CD4-positive, alpha-beta memory T cell (primary cell): ENCODE measurements at regions not wholly inside any gene's neighbourhood (a gene's known extent, or its start where the extent isn't known, plus 50 kb on each side); places are given as distances from the start of the nearest gene placed in this dataset.

Source experiments
- CTCF ChIA-PET: fragments of 350-600 bp; sonication (Branson Sonifier 250); formaldehyde crosslinking; loops from one replicate; lab custom pipeline; 2021; ENCODE audit warnings: inconsistent platforms; ENCODE audit not compliant: partially characterized antibody; lab: Charles Lee
- POLR2A ChIA-PET: fragments of 350-600 bp; sonication (Branson Sonifier 250); formaldehyde crosslinking; loops from one replicate; lab custom pipeline; 2021; ENCODE audit not compliant: partially characterized antibody; lab: Charles Lee
- DNase-seq, 5 donors: peaks; one replicate each; pipeline versions ENCODE4 v3.0.0 to v3.0.0-alpha.2; 2020 to 2022; ENCODE audit warnings: mixed read lengths in 1 of 5
- H3K27ac ChIP-seq: one replicate; pipeline ENCODE4 v1.7.0; 2013; ENCODE audit warnings: low read depth, low read length
- H3K27me3 ChIP-seq: 2 replicates; pipeline ENCODE4 v1.7.0; 2013; ENCODE audit warnings: mild to moderate bottlenecking, low read length, moderate library complexity; ENCODE audit not compliant: insufficient read depth
- H3K36me3 ChIP-seq: 2 replicates; pipeline ENCODE4 v1.7.0; 2013; ENCODE audit warnings: mild to moderate bottlenecking, low read length, moderate library complexity; ENCODE audit not compliant: insufficient read depth
- H3K4me1 ChIP-seq: 2 replicates; pipeline ENCODE4 v1.7.0; 2013; ENCODE audit warnings: mild to moderate bottlenecking, low read length, moderate library complexity; ENCODE audit not compliant: insufficient read depth
- H3K4me3 ChIP-seq, 2 donors: one replicate each; pipeline ENCODE4 v1.7.0; 2013; ENCODE audit warnings: low read length in 2 of 2, mild to moderate bottlenecking in 1 of 2
- H3K9me3 ChIP-seq, 2 donors: one replicate each; pipeline ENCODE4 v1.7.0; 2013; ENCODE audit warnings: low read length in 2 of 2, control low read depth in 1 of 2; ENCODE audit not compliant: control insufficient read depth in 1 of 2
- H3K27ac Mint-ChIP-seq, 7 donors: one replicate each; pipeline ENCODE4 v1.8.0; 2020 to 2021; ENCODE audit warnings: mixed read lengths in 7 of 7, mild to moderate bottlenecking in 6 of 7, inconsistent platforms in 3 of 7, moderate library complexity in 3 of 7
- H3K27me3 Mint-ChIP-seq, 2 donors: one replicate each; pipeline ENCODE4 v1.8.0; 2020 to 2021; ENCODE audit warnings: mixed read lengths in 2 of 2
- H3K36me3 Mint-ChIP-seq, 2 donors: one replicate each; pipeline ENCODE4 v1.8.0; 2020 to 2021; ENCODE audit warnings: mixed read lengths in 2 of 2, inconsistent platforms in 1 of 2, mild to moderate bottlenecking in 1 of 2
- H3K4me1 Mint-ChIP-seq, 4 donors: one replicate each; pipeline ENCODE4 v1.8.0; 2020 to 2021; ENCODE audit warnings: mixed read lengths in 4 of 4, mild to moderate bottlenecking in 1 of 4
- H3K4me3 Mint-ChIP-seq, 8 donors: one replicate each; pipeline ENCODE4 v1.8.0; 2020 to 2021; ENCODE audit warnings: mixed read lengths in 8 of 8, mild to moderate bottlenecking in 7 of 8, moderate library complexity in 6 of 8, inconsistent platforms in 3 of 8
- H3K9me3 Mint-ChIP-seq, 8 donors: one replicate each; pipeline ENCODE4 v1.8.0; 2020 to 2021; ENCODE audit warnings: mixed read lengths in 8 of 8, mild to moderate bottlenecking in 5 of 8, inconsistent platforms in 3 of 8, moderate library complexity in 1 of 8
- intact Hi-C: fragments of 100-400 bp; cut with micrococcal nuclease; formaldehyde crosslinking; loops from one replicate; pipeline ENCODE4 v1.15.1; 2023

DNA sequence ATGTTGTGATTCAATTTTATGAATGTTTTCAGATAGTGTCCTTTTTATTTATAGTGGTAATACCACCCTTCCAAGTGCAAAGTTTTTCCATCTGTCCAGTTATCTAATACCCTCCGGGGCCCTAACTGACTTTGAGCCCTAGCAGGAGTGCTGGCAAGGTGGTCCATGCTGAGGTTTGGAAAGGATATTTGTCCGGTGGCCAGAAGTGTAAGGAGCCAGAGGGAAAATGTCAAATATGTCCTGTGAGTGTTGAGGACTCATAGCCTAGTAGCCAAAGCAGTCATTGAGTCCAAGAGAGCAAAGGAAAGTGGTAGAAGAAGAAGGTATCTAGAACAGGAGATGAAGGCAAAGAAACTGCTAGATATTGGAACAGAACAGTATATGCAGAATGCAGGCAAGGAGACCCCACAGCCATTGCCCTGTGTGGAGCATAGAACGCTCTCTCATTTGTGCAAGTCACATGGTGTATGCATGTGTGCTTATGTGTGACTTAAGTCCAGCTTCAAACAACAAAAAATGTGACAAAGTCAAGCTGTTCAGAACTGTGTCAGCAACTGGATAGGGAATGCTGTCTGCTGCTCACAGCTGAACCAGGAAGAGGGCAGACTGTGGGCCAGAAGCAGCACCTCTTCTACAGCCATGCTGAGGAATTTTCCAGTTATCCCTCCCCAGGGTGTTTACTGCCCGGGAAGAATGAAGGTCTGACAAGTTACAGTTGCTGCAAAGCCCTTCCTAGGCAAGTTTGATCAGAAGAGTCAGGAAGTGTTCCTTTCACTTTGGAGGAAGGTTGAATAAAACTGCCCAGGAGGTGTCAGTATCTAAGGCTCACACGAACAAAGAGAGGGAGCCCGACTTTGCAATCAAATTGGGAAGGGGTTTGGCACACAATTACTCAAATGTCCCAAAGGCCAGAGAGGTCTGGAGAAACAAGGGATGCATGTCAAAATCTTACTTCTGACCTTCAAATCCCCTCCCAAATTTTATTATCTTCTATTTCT lies 463.3 kb upstream of the DMAC1 start:
- no peaks in the 10 kb centered on the region for H3K36me3 Mint-ChIP-seq
- no peaks in the 10 kb centered on the region for H3K9me3 Mint-ChIP-seq
- no peak overlapping the region for H3K4me3 ChIP-seq
- no peaks in the 10 kb centered on the region for H3K27me3 ChIP-seq
- H3K9me3 ChIP-seq = no peaks in the 10 kb centered on the region
- H3K4me1 ChIP-seq = no peaks in the 10 kb centered on the region
- no peaks in the 10 kb centered on the region for H3K4me1 Mint-ChIP-seq
- H3K36me3 ChIP-seq = no peaks in the 10 kb centered on the region
- no peak for DNase-seq
- no peak overlapping the region for H3K4me3 Mint-ChIP-seq
- no peak overlapping the region for H3K27ac Mint-ChIP-seq
- peaks cover 0 to 3% of the 10 kb centered on the region in 2 donors for H3K27me3 Mint-ChIP-seq
- H3K27ac ChIP-seq = no peak overlapping the region
- intact Hi-C loops = no loop called here
- POLR2A ChIA-PET = no interaction called here
- CTCF ChIA-PET = no interaction called here

DNA sequence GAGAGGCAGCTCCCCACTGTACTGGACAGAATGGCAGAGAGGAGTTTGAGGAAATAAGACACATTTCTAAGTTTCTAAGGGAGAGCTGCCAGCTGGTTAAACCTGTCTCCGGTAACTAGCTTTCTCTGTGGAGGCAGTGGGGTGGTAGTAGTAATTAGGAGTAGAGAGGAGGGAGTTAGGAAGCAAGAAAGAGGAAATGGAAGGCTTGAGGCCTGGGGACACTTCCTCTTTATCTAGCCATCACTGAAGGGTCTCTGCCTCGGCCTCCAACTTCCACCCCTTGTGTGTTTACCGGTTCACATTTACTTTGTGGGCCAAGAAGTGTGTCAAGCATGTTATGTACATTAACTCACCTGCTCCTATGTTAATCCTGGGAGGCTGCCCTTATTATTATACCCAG lies 462.2 kb upstream of the DMAC1 start:
- intact Hi-C loops = no loop called here
- H3K36me3 ChIP-seq = no peaks in the 10 kb centered on the region
- no peak overlapping the region for H3K4me3 ChIP-seq
- H3K9me3 ChIP-seq = no peaks in the 10 kb centered on the region
- no peak for DNase-seq
- H3K36me3 Mint-ChIP-seq = no peaks in the 10 kb centered on the region
- no peaks in the 10 kb centered on the region for H3K4me1 ChIP-seq
- H3K4me3 Mint-ChIP-seq = no peak overlapping the region
- H3K27me3 ChIP-seq = no peaks in the 10 kb centered on the region
- no peaks in the 10 kb centered on the region for H3K9me3 Mint-ChIP-seq
- ChIA-PET POLR2A (interaction anchor here (0.6 kb wide), 1 partner anchor 10 kb away, joined by 3 read pairs; no protein-coding TSS in a partner anchor), CTCF (no interaction called here)
- H3K27me3 Mint-ChIP-seq = peaks cover 0 to 3% of the 10 kb centered on the region in 2 donors
- H3K4me1 Mint-ChIP-seq = no peaks in the 10 kb centered on the region
- H3K27ac ChIP-seq = no peak overlapping the region
- H3K27ac Mint-ChIP-seq = no peak overlapping the region

DNA sequence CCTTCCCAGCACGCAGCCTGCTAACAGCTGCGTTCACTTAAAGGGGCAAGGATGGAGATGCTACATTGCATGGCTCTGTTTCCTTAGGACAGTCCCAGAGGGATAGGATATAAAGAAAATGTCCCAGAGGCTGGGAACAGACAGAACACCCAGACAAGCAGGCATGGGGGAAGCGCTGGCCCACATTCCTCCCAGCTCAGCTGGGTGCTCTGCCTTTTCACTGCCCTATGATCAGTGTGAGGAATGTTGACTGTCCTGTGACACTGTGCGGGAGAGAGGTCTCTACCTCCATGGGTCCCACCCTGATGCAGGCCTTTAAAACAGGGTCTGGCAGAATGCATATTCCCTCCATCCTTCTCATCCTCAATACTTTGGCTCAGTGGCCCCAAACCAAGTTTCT lies 459.4 kb upstream of the DMAC1 start:
- Histone ChIP-seq H3K27me3 (no peaks in the 10 kb centered on the region), H3K36me3 (no peaks in the 10 kb centered on the region), H3K27ac (no peak overlapping the region), H3K4me3 (no peak overlapping the region), H3K4me1 (no peaks in the 10 kb centered on the region), H3K9me3 (no peaks in the 10 kb centered on the region)
- intact Hi-C loops = no loop called here
- ChIA-PET POLR2A (no interaction called here), CTCF (no interaction called here)
- no peak for DNase-seq
- Mint-ChIP-seq H3K9me3 (no peaks in the 10 kb centered on the region), H3K27me3 (no peaks in the 10 kb centered on the region), H3K4me1 (no peaks in the 10 kb centered on the region), H3K27ac (no peak overlapping the region), H3K36me3 (no peaks in the 10 kb centered on the region), H3K4me3 (no peak overlapping the region)

DNA sequence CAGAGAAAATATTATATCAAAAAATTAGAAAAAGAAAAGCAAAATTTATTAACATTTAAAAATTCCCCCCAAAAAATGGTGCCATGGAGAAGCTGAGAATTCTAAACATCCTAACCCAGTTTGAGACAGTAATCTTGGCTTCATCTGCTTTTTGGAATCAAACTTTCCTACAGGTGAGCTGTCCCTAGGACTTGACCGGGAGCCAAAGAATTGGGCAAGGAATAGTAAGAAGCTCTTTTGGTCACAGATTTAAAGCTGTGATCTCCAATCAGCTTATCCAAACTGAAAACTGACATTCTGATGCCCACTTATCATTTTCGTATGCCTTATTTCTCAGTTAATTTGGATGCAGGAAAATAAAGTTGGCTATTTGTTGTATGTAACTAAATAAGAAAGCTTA lies 457.3 kb upstream of the DMAC1 start:
- H3K4me3 Mint-ChIP-seq = no peak overlapping the region
- H3K27me3 ChIP-seq = no peaks in the 10 kb centered on the region
- H3K9me3 Mint-ChIP-seq = no peaks in the 10 kb centered on the region
- no peaks in the 10 kb centered on the region for H3K36me3 ChIP-seq
- H3K4me1 ChIP-seq = no peaks in the 10 kb centered on the region
- H3K36me3 Mint-ChIP-seq = no peaks in the 10 kb centered on the region
- H3K4me3 ChIP-seq = no peak overlapping the region
- intact Hi-C loops = no loop called here
- no peaks in the 10 kb centered on the region for H3K4me1 Mint-ChIP-seq
- no peak overlapping the region for H3K27ac ChIP-seq
- no peak overlapping the region for H3K27ac Mint-ChIP-seq
- POLR2A ChIA-PET = no interaction called here
- no peak for DNase-seq
- no peaks in the 10 kb centered on the region for H3K27me3 Mint-ChIP-seq
- no peaks in the 10 kb centered on the region for H3K9me3 ChIP-seq
- CTCF ChIA-PET = no interaction called here

DNA sequence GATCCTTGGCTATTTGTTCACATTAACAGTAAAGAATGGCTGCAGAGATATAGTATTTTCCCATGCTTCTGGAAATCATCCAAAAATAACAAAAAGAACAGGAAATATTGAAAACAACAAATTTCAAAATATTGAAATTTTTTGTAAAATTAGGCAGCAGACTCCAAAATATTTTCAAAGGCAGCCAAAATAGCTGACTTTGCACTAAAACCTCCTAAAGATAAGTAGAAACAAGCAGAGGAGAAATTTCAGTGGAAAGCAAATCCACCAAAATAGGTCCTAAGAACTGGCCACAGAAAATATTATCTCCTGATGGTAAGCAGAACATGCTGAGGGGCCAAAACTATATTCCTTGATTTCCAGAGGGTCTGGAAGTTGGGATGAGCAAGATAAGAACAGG lies 456.3 kb upstream of the DMAC1 start:
- CTCF ChIA-PET = no interaction called here

DNA sequence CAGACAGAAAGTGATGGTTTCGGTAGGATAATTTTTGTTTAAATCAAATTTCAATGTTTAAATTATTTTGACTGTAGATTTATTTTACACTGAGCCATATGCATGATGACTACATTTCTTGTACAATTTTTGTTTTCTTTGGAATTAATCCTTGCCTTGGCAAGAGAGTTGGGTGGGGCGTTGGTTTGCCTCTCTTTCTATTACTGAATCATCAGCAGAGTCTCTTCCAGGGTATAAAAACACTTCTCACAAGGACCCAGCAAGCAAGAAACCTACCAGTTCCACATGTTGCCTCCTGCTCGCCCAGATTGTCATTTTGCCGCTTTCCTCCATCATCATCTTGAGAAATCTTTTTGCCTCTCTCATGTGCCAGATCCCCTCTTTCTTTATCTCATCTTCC lies 455.0 kb upstream of the DMAC1 start:
- Mint-ChIP-seq H3K27me3 (no peaks in the 10 kb centered on the region), H3K27ac (no peak overlapping the region), H3K9me3 (no peaks in the 10 kb centered on the region), H3K36me3 (no peaks in the 10 kb centered on the region), H3K4me1 (no peaks in the 10 kb centered on the region), H3K4me3 (no peak overlapping the region)
- Histone ChIP-seq H3K27me3 (no peaks in the 10 kb centered on the region), H3K9me3 (no peaks in the 10 kb centered on the region), H3K36me3 (no peaks in the 10 kb centered on the region), H3K4me3 (no peak overlapping the region), H3K27ac (no peak overlapping the region), H3K4me1 (no peaks in the 10 kb centered on the region)
- ChIA-PET CTCF (no interaction called here), POLR2A (no interaction called here)
- intact Hi-C loops = no loop called here
- no peak for DNase-seq

More for the DNA sequence above, 456.3 kb upstream of the DMAC1 start:
- no peak for DNase-seq
- Mint-ChIP-seq H3K4me1 (no peaks in the 10 kb centered on the region), H3K9me3 (no peaks in the 10 kb centered on the region), H3K27ac (no peak overlapping the region), H3K36me3 (no peaks in the 10 kb centered on the region), H3K4me3 (no peak overlapping the region), H3K27me3 (no peaks in the 10 kb centered on the region)
- POLR2A ChIA-PET = no interaction called here
- H3K9me3 ChIP-seq = no peaks in the 10 kb centered on the region
- H3K4me3 ChIP-seq = no peak overlapping the region
- H3K4me1 ChIP-seq = no peaks in the 10 kb centered on the region
- no peaks in the 10 kb centered on the region for H3K36me3 ChIP-seq
- intact Hi-C loops = no loop called here
- no peak overlapping the region for H3K27ac ChIP-seq
- H3K27me3 ChIP-seq = no peaks in the 10 kb centered on the region

DNA sequence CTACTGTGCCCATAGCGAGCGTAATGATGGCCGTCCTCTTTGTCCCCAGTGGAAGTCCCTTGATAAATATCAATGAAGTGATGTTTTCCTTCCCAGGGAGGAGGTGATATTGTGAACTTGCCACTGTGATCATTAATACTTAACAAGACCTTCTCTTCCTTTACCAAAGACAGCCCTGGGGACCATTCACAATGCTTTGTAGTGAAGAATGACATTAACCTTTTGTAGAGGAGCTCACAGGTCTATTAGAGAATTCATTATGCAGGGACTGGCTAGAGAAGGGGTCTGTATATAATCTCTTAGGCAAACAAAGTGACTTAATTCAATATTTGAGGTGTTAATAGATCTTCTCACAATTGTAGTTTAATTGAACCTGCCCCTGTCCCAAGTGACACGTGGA lies 452.9 kb upstream of the DMAC1 start:
- no peaks in the 10 kb centered on the region for H3K36me3 ChIP-seq
- no peaks in the 10 kb centered on the region for H3K4me1 ChIP-seq
- no peak overlapping the region for H3K4me3 ChIP-seq
- no peak overlapping the region for H3K27ac ChIP-seq
- POLR2A ChIA-PET = no interaction called here
- CTCF ChIA-PET = no interaction called here
- no peaks in the 10 kb centered on the region for H3K9me3 ChIP-seq
- Mint-ChIP-seq H3K9me3 (no peaks in the 10 kb centered on the region), H3K4me3 (no peak overlapping the region), H3K4me1 (no peaks in the 10 kb centered on the region), H3K36me3 (no peaks in the 10 kb centered on the region), H3K27me3 (peaks cover 0 to 3% of the 10 kb centered on the region in 2 donors), H3K27ac (no peak overlapping the region)
- DNase-seq = no peak
- H3K27me3 ChIP-seq = no peaks in the 10 kb centered on the region
- intact Hi-C loops = no loop called here
